ENCODE measurements at regions not wholly inside any gene's neighbourhood (a gene's known extent, or its start where the extent isn't known, plus 50 kb on each side); places are given as distances from the start of the nearest gene placed in this dataset.
A peak's percentile ranks its signal among the peaks of the same experiment; 100 is the strongest.

- H3K4me3 ChIP-seq (ENCODE audit: low read depth, low read length): no peak overlapping the region
- DNase-seq (ENCODE audit: low read depth) (no peak), FAIRE-seq (no peak)
- no peak for TF ChIP-seq CTCF (IDR thresholded peaks at IDR 0.05; ENCODE audit: insufficient read depth, low read length, severe bottlenecking)
- H3K27me3 ChIP-seq (ENCODE audit: control insufficient read depth, insufficient read depth, low read length): no peaks in the 10 kb centered on the region
- H3K36me3 ChIP-seq (ENCODE audit: control insufficient read depth, insufficient read depth, low read length): no peaks in the 10 kb centered on the region
These were observed 112.2 kb downstream of the GOSR1 start for GRCh38 chr17:30589431-30589830.

- DNase-seq (ENCODE audit: low read depth): no peak
- no peak for TF ChIP-seq CTCF (IDR thresholded peaks at IDR 0.05; ENCODE audit: insufficient read depth, low read length, severe bottlenecking)
- Histone ChIP-seq H3K36me3 (ENCODE audit: control insufficient read depth, insufficient read depth, low read length) (no peaks in the 10 kb centered on the region), H3K4me3 (ENCODE audit: low read depth, low read length) (no peak overlapping the region), H3K27me3 (ENCODE audit: control insufficient read depth, insufficient read depth, low read length) (no peaks in the 10 kb centered on the region)
- FAIRE-seq: no peak
These were observed 111.6 kb downstream of the GOSR1 start for GRCh38 chr17:30588798-30589247.

- TF ChIP-seq CTCF (IDR thresholded peaks at IDR 0.05; ENCODE audit: insufficient read depth, low read length, severe bottlenecking): no peak
- Histone ChIP-seq H3K4me3 (ENCODE audit: low read depth, low read length) (no peak overlapping the region), H3K36me3 (ENCODE audit: control insufficient read depth, insufficient read depth, low read length) (no peaks in the 10 kb centered on the region), H3K27me3 (ENCODE audit: control insufficient read depth, insufficient read depth, low read length) (no peaks in the 10 kb centered on the region)
- peak; percentile 66 for DNase-seq (ENCODE audit: low read depth)
- FAIRE-seq: no peak
These were observed 109.8 kb downstream of the GOSR1 start for GRCh38 chr17:30586818-30587595.

- H3K4me3 ChIP-seq (ENCODE audit: low read depth, low read length): no peak overlapping the region
- TF ChIP-seq CTCF (IDR thresholded peaks at IDR 0.05; ENCODE audit: insufficient read depth, low read length, severe bottlenecking): no peak
- FAIRE-seq (no peak), DNase-seq (ENCODE audit: low read depth) (no peak)
- no peaks in the 10 kb centered on the region for H3K36me3 ChIP-seq (ENCODE audit: control insufficient read depth, insufficient read depth, low read length)
- no peaks in the 10 kb centered on the region for H3K27me3 ChIP-seq (ENCODE audit: control insufficient read depth, insufficient read depth, low read length)
These were observed 107.6 kb downstream of the GOSR1 start for GRCh38 chr17:30584810-30585209.

GRCh38 chr17:30580916-30581315 lies 103.7 kb downstream of the GOSR1 start:
- no peak for DNase-seq (ENCODE audit: low read depth)
- no peak for FAIRE-seq
- Histone ChIP-seq H3K27me3 (ENCODE audit: control insufficient read depth, insufficient read depth, low read length) (no peaks in the 10 kb centered on the region), H3K4me3 (ENCODE audit: low read depth, low read length) (no peak overlapping the region), H3K36me3 (ENCODE audit: control insufficient read depth, insufficient read depth, low read length) (no peaks in the 10 kb centered on the region)
- no peak for TF ChIP-seq CTCF (IDR thresholded peaks at IDR 0.05; ENCODE audit: insufficient read depth, low read length, severe bottlenecking)

All from bronchial epithelial cell (primary cell).